ENCODE measurements at regions not wholly inside any gene's neighbourhood (a gene's known extent, or its start where the extent isn't known, plus 50 kb on each side); places are given as distances from the start of the nearest gene placed in this dataset.

- Histone ChIP-seq H3K9me3 (ENCODE audit: control insufficient read depth, insufficient read depth, low read length) (no peaks in the 10 kb centered on the region), H3K79me2 (ENCODE audit: control insufficient read depth, low read length) (no peaks in the 10 kb centered on the region), H3K27me3 (ENCODE audit: control insufficient read depth, low read length) (no peaks in the 10 kb centered on the region), H3K4me1 (ENCODE audit: control insufficient read depth, low read length) (no peaks in the 10 kb centered on the region), H3K9me2 (replicated peaks; ENCODE audit: control insufficient read depth, low read length) (no peaks in the 10 kb centered on the region), H3K4me3 (ENCODE audit: low read length) (no peak overlapping the region), H3K36me3 (ENCODE audit: control insufficient read depth, low read length) (no peaks in the 10 kb centered on the region), H3K27ac (ENCODE audit: low read depth, low read length) (no peak overlapping the region), H3K4me2 (ENCODE audit: low read length) (no peak overlapping the region), H3F3A (ENCODE audit: control insufficient read depth, insufficient read depth) (no peaks in the 10 kb centered on the region), H4K20me1 (ENCODE audit: control insufficient read depth, insufficient read depth, low read depth, low read length) (no peaks in the 10 kb centered on the region)
- TF ChIP-seq EZH2phosphoT487 (IDR thresholded peaks at IDR 0.05; ENCODE audit: borderline replicate concordance, low read length), result no peak
- TF ChIP-seq, protein P1, sequence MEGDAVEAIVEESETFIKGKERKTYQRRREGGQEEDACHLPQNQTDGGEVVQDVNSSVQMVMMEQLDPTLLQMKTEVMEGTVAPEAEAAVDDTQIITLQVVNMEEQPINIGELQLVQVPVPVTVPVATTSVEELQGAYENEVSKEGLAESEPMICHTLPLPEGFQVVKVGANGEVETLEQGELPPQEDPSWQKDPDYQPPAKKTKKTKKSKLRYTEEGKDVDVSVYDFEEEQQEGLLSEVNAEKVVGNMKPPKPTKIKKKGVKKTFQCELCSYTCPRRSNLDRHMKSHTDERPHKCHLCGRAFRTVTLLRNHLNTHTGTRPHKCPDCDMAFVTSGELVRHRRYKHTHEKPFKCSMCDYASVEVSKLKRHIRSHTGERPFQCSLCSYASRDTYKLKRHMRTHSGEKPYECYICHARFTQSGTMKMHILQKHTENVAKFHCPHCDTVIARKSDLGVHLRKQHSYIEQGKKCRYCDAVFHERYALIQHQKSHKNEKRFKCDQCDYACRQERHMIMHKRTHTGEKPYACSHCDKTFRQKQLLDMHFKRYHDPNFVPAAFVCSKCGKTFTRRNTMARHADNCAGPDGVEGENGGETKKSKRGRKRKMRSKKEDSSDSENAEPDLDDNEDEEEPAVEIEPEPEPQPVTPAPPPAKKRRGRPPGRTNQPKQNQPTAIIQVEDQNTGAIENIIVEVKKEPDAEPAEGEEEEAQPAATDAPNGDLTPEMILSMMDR (IDR thresholded peaks at IDR 0.05; ENCODE audit: low read depth, low read length, poor library complexity, severe bottlenecking), result no peak
These were observed 181.5 kb downstream of the POSTN start for GRCh38 chr13:37417060-37417441.

- Histone ChIP-seq H3K27me3 (ENCODE audit: control insufficient read depth, low read length) (no peaks in the 10 kb centered on the region), H3F3A (ENCODE audit: control insufficient read depth, insufficient read depth) (no peaks in the 10 kb centered on the region), H3K4me1 (ENCODE audit: control insufficient read depth, low read length) (no peaks in the 10 kb centered on the region), H3K9me3 (ENCODE audit: control insufficient read depth, insufficient read depth, low read length) (no peaks in the 10 kb centered on the region), H3K4me3 (ENCODE audit: low read length) (no peak overlapping the region), H3K4me2 (ENCODE audit: low read length) (no peak overlapping the region), H3K27ac (ENCODE audit: low read depth, low read length) (no peak overlapping the region), H4K20me1 (ENCODE audit: control insufficient read depth, insufficient read depth, low read depth, low read length) (no peaks in the 10 kb centered on the region), H3K9me2 (replicated peaks; ENCODE audit: control insufficient read depth, low read length) (no peaks in the 10 kb centered on the region), H3K36me3 (ENCODE audit: control insufficient read depth, low read length) (no peaks in the 10 kb centered on the region), H3K79me2 (ENCODE audit: control insufficient read depth, low read length) (no peaks in the 10 kb centered on the region)
- TF ChIP-seq EZH2phosphoT487 (IDR thresholded peaks at IDR 0.05; ENCODE audit: borderline replicate concordance, low read length), result no peak
- TF ChIP-seq, protein P1 (IDR thresholded peaks at IDR 0.05; ENCODE audit: low read depth, low read length, poor library complexity, severe bottlenecking), result no peak
These were observed 182.1 kb downstream of the POSTN start for GRCh38 chr13:37416291-37417059.

DNA sequence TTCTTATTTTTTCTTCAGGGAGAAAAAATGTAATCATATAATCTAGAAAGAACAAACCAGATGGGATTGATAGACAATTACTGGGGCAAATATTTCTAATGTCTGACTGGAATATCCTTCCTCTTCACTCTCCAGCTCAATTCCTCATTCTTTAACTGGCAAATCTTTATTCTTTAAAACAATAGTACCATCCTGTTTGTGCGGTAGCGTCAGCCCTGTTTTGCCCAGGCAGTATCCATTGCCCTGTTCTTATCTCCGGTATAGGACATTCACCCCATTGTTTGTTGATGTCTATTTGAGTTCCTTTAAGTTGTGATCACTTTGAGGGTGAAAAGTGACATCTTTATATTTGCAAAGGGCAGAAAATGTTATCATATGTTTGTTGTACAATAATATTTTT lies 185.4 kb downstream of the POSTN start:
- H3F3A ChIP-seq (ENCODE audit: control insufficient read depth, insufficient read depth), result no peaks in the 10 kb centered on the region
- TF ChIP-seq, protein P1 (IDR thresholded peaks at IDR 0.05; ENCODE audit: low read depth, low read length, poor library complexity, severe bottlenecking), result no peak
- TF ChIP-seq EZH2phosphoT487 (IDR thresholded peaks at IDR 0.05; ENCODE audit: borderline replicate concordance, low read length), result no peak
- no peaks in the 10 kb centered on the region for H3K4me1 ChIP-seq (ENCODE audit: control insufficient read depth, low read length)
- no peak overlapping the region for H3K4me2 ChIP-seq (ENCODE audit: low read length)
- no peaks in the 10 kb centered on the region for H3K9me3 ChIP-seq (ENCODE audit: control insufficient read depth, insufficient read depth, low read length)
- no peaks in the 10 kb centered on the region for H3K79me2 ChIP-seq (ENCODE audit: control insufficient read depth, low read length)
- no peak overlapping the region for H3K27ac ChIP-seq (ENCODE audit: low read depth, low read length)
- no peaks in the 10 kb centered on the region for H3K27me3 ChIP-seq (ENCODE audit: control insufficient read depth, low read length)
- no peak overlapping the region for H3K4me3 ChIP-seq (ENCODE audit: low read length)
- no peaks in the 10 kb centered on the region for H3K9me2 ChIP-seq (replicated peaks; ENCODE audit: control insufficient read depth, low read length)
- no peaks in the 10 kb centered on the region for H3K36me3 ChIP-seq (ENCODE audit: control insufficient read depth, low read length)
- H4K20me1 ChIP-seq (ENCODE audit: control insufficient read depth, insufficient read depth, low read depth, low read length), result no peaks in the 10 kb centered on the region

Data from DOHH2 (cell line).